HEK293 (cell line): ENCODE measurements at regions not wholly inside any gene's neighbourhood (a gene's known extent, or its start where the extent isn't known, plus 50 kb on each side); places are given as distances from the start of the nearest gene placed in this dataset.
"Not testable (repeated sequence)": the region's sequence is repeated elsewhere in the genome, so short reads cannot be mapped to it uniquely, and the experiment has no call there.

Experiments
- CTCF ChIA-PET: fragments of 350-600 bp; formaldehyde crosslinking; extraction: SDS; loops from one replicate; lab custom pipeline; 2021; ENCODE audit warnings: antibody characterized with exemption; lab: Yijun Ruan, JAX
- POLR2A ChIA-PET: fragments of 300-600 bp; formaldehyde crosslinking; extraction: SDS; loops from one replicate; lab custom pipeline; 2020; ENCODE audit warnings: antibody characterized with exemption, inconsistent platforms; lab: Yijun Ruan, JAX
- H3K27ac ChIP-seq: fragments of 200-500 bp; sonication (Bioruptor generic); 2 replicates; pipeline ENCODE4 v1.5.1; 2014; ENCODE audit warnings: low read depth, low read length, control low read depth, inconsistent platforms; ENCODE audit errors: extremely low read depth
- H3K36me3 ChIP-seq, 2 experiments: fragments of 200-500 bp in 1 of 2; sonication (Bioruptor generic) in 1 of 2; 1 replicate in 1 of 2; 2 replicates in 1 of 2; pipeline ENCODE4 v1.5.1; 2014 to 2017; ENCODE audit warnings: inconsistent platforms in 2 of 2, low read length in 2 of 2; ENCODE audit not compliant: control insufficient read depth in 2 of 2, insufficient read depth in 1 of 2
- H3K4me1 ChIP-seq: fragments of 200-500 bp; sonication (Bioruptor generic); 2 replicates; pipeline ENCODE4 v1.5.1; 2014; ENCODE audit warnings: mild to moderate bottlenecking, low read length, inconsistent platforms; ENCODE audit not compliant: control insufficient read depth, insufficient read depth
- H3K4me3 ChIP-seq: 2 replicates; pipeline ENCODE4 v1.5.1; 2011; ENCODE audit warnings: low read depth, mild to moderate bottlenecking, control low read depth, low read length, moderate library complexity
- H3K9me3 ChIP-seq: fragments of 200-500 bp; sonication (Bioruptor generic); 2 replicates; pipeline ENCODE4 v1.5.1; 2014; ENCODE audit warnings: low read depth, low read length, inconsistent platforms; ENCODE audit not compliant: control insufficient read depth, insufficient read depth
- BCL11A ChIP-seq: fragments of 450-650 bp; formaldehyde crosslinking; IDR thresholded peaks from 2 replicates; pipeline ENCODE4 v1.5.1; 2016; ENCODE audit warnings: low read depth, missing biosample characterization, missing genetic modification characterization
- GLIS1 ChIP-seq: fragments of 450-650 bp; formaldehyde crosslinking; IDR thresholded peaks from 2 replicates; pipeline ENCODE4 v1.5.1; 2016; ENCODE audit warnings: missing biosample characterization, missing genetic modification characterization
- GLIS2 ChIP-seq: fragments of 450-650 bp; formaldehyde crosslinking; IDR thresholded peaks from 2 replicates; pipeline ENCODE4 v1.5.1; 2016; ENCODE audit warnings: missing biosample characterization, missing genetic modification characterization
- KLF1 ChIP-seq: fragments of 450-650 bp; formaldehyde crosslinking; IDR thresholded peaks from 2 replicates; pipeline ENCODE4 v1.5.1; 2016; ENCODE audit warnings: missing biosample characterization, missing genetic modification characterization
- SETDB1 ChIP-seq: IDR thresholded peaks from one replicate; pipeline ENCODE4 v1.6.1; 2017; ENCODE audit warnings: mild to moderate bottlenecking, low read length, moderate library complexity, mixed read lengths; ENCODE audit not compliant: insufficient read length
- SP7 ChIP-seq: fragments of 450-650 bp; formaldehyde crosslinking; IDR thresholded peaks from 2 replicates; pipeline ENCODE4 v1.5.1; 2016; ENCODE audit warnings: missing biosample characterization, missing genetic modification characterization
- ZBTB1 ChIP-seq: fragments of 450-650 bp; formaldehyde crosslinking; IDR thresholded peaks from 2 replicates; pipeline ENCODE4 v1.5.1; 2016; ENCODE audit warnings: missing biosample characterization, missing genetic modification characterization
- ZBTB8A ChIP-seq: fragments of 450-650 bp; formaldehyde crosslinking; IDR thresholded peaks from 2 replicates; pipeline ENCODE4 v1.5.1; 2016; ENCODE audit warnings: missing biosample characterization, missing genetic modification characterization
- ZFHX2 ChIP-seq: fragments of 450-650 bp; formaldehyde crosslinking; conservative IDR thresholded peaks from 2 replicates; pipeline ENCODE4 v1.5.1; 2016; ENCODE audit warnings: missing biosample characterization, missing genetic modification characterization
- ZNF138 ChIP-seq: fragments of 450-650 bp; formaldehyde crosslinking; IDR thresholded peaks from 2 replicates; pipeline ENCODE4 v1.5.1; 2016; ENCODE audit warnings: missing biosample characterization, missing genetic modification characterization, borderline replicate concordance
- ZNF140 ChIP-seq: fragments of 450-650 bp; formaldehyde crosslinking; IDR thresholded peaks from 2 replicates; pipeline ENCODE4 v1.5.1; 2016; ENCODE audit warnings: missing biosample characterization, missing genetic modification characterization
- ZNF248 ChIP-seq: fragments of 450-650 bp; formaldehyde crosslinking; IDR thresholded peaks from 2 replicates; pipeline ENCODE4 v1.5.1; 2017; ENCODE audit warnings: missing biosample characterization, missing genetic modification characterization
- ZNF266 ChIP-seq: fragments of 450-650 bp; formaldehyde crosslinking; IDR thresholded peaks from 2 replicates; pipeline ENCODE4 v1.5.1; 2016; ENCODE audit warnings: missing biosample characterization, missing genetic modification characterization, low read depth
- ZNF292 ChIP-seq: fragments of 450-650 bp; formaldehyde crosslinking; IDR thresholded peaks from 2 replicates; pipeline ENCODE4 v1.5.1; 2016; ENCODE audit warnings: low read depth, missing biosample characterization, missing genetic modification characterization, borderline replicate concordance
- ZNF350 ChIP-seq: fragments of 450-650 bp; formaldehyde crosslinking; IDR thresholded peaks from 2 replicates; pipeline ENCODE4 v1.5.0; 2017; ENCODE audit warnings: missing biosample characterization, mild to moderate bottlenecking, missing genetic modification characterization
- ZNF473 ChIP-seq: fragments of 450-650 bp; formaldehyde crosslinking; IDR thresholded peaks from 2 replicates; pipeline ENCODE4 v1.5.1; 2017; ENCODE audit warnings: missing biosample characterization, missing genetic modification characterization
- ZNF48 ChIP-seq: fragments of 450-650 bp; formaldehyde crosslinking; IDR thresholded peaks from 2 replicates; pipeline ENCODE4 v1.5.1; 2016; ENCODE audit warnings: missing biosample characterization, missing genetic modification characterization
- ZNF548 ChIP-seq: fragments of 450-650 bp; formaldehyde crosslinking; IDR thresholded peaks from 2 replicates; pipeline ENCODE4 v1.5.1; 2016; ENCODE audit warnings: missing biosample characterization, missing genetic modification characterization
- ZNF555 ChIP-seq: fragments of 450-650 bp; formaldehyde crosslinking; conservative IDR thresholded peaks from 2 replicates; pipeline ENCODE4 v1.5.1; 2017; ENCODE audit warnings: missing biosample characterization, mild to moderate bottlenecking, missing genetic modification characterization, inconsistent platforms
- ZNF558 ChIP-seq: fragments of 450-650 bp; formaldehyde crosslinking; IDR thresholded peaks from 2 replicates; pipeline ENCODE4 v1.5.1; 2016; ENCODE audit warnings: missing biosample characterization, missing genetic modification characterization
- ZNF658 ChIP-seq: fragments of 450-650 bp; formaldehyde crosslinking; IDR thresholded peaks from 2 replicates; pipeline ENCODE4; 2016; ENCODE audit warnings: missing biosample characterization, missing genetic modification characterization
- ZNF707 ChIP-seq: fragments of 450-650 bp; formaldehyde crosslinking; IDR thresholded peaks from 2 replicates; pipeline ENCODE4 v1.5.1; 2016; ENCODE audit warnings: missing biosample characterization, missing genetic modification characterization
- TF ChIP-seq, protein P1 (sequence below): fragments of 450-650 bp; formaldehyde crosslinking; IDR thresholded peaks from 2 replicates; pipeline ENCODE4 v1.5.1; 2016; ENCODE audit warnings: missing biosample characterization, missing genetic modification characterization

DNA sequence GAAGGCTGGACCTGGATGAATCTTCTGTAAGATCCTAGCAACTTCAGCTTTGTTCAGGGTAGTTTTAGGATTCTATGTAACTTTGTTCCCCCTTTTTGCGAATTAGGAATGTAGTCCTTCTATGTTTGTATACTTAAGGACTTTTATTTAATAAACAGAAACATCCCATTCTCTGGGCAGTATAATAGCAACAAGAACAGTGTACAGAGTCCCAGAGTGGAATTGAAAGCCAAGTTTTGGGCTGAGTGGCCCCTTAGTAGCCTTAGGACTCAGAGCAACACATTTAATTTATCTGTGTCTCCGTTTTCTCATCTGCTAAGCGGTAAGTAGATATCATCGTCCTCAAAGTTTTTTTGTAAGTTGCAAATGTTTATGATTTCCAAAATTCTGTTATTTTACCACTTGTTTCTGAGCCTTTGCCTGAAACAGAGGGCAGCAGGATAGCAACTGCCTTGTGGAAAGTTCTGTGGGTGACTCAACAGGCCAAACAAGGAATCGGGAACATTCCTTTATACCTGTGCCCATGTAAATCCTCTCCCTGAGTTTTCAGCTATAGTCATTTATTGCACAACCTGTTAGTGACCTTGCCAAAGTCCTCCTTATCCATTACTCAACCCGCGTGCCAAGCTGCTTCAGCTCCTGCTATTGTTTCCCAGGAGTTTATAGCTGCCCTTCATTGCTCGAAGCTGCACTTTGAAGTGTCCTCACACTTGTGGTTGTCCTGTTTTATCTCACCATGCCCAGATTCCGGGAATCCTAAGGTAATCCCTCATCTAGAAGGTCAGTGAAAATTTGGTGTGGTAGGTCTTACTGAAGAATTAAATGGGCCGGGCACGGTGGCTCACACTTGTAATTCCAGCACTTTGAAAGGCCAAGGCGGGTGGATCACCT, 199.1 kb upstream of the AHR start:
- TF ChIP-seq ZNF140 (no peak), SETDB1 (no peak), ZNF558 (no peak), ZNF138 (tag by site-specific recombination) (no peak), ZNF548 (tag by site-specific recombination) (no peak), ZNF707 (no peak), ZBTB8A (tag by site-specific recombination) (no peak), KLF1 (tag by site-specific recombination) (no peak), GLIS2 (no peak), ZNF350 (tag by site-specific recombination) (no peak), ZNF248 (tag by site-specific recombination) (no peak), ZNF658 (tag by site-specific recombination) (no peak), ZNF292 (tag by site-specific recombination) (no peak), ZBTB1 (no peak), SP7 (tag by site-specific recombination) (no peak), ZNF555 (tag by site-specific recombination) (no peak), ZNF473 (tag by site-specific recombination) (no peak), BCL11A (tag by site-specific recombination) (no peak)
- ChIA-PET POLR2A (no interaction called here), CTCF (no interaction called here)
- Histone ChIP-seq H3K27ac (no peak overlapping the region), H3K36me3 (no peaks in the 10 kb centered on the region), H3K4me1 (no peaks in the 10 kb centered on the region), H3K4me3 (no peak overlapping the region), H3K9me3 (no peaks in the 10 kb centered on the region)

DNA sequence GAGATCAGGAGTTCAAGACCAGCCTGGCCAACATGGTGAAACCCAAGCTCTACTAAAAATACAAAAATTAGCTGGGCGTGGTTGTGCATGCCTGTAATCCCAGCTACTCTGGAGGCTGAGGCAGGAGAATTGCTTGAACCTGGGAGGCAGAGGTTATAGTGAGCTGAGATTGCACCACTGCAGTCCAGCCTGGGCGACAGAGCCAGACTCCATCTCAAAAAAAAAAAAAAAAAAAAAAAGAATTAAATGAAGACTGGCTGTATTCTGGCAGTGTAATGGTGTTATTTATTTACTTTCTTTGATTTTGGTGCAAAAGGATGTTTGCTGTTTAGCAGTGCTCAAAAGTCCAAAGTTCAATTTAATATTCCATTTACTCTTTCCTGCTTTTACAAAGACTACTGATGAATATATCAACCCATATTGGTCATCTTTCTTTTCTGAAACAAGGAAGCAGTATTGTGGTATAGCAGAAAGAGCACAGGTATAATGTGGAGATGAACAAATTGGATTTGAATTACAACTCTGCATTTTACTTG, 198.4 kb upstream of the AHR start:
- CTCF ChIA-PET, H3K4me1 ChIP-seq, H3K4me3 ChIP-seq, H3K36me3 ChIP-seq, H3K9me3 ChIP-seq, H3K27ac ChIP-seq, POLR2A ChIA-PET: not testable (repeated sequence)

DNA sequence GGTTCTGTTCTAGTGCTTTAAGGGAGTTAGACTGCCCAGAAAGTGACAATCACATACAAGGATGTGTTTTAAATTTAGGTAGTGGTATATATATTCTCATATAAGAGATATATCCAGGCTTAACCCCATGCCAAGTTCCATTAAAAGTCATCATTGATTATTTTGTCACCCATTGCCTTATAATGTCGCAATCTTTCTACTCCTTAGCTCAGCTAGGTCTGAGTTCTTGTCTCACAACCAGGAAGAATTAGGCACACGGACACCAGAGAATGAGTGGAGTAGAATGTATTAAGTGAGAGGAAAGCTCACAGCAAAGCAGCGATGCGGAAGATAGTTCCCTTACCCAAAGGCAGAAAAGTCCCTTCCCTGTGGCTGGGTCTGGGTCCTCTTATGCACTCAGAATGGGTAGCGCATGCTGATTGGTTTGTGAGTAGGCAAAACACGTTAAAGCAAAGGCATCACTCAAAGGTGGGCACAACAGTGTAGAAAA, 197.2 kb upstream of the AHR start:
- Histone ChIP-seq H3K4me3 (no peak overlapping the region), H3K4me1 (no peaks in the 10 kb centered on the region), H3K27ac (no peak overlapping the region), H3K9me3 (no peaks in the 10 kb centered on the region), H3K36me3 (no peaks in the 10 kb centered on the region)
- TF ChIP-seq ZFHX2 (tag by site-specific recombination) (no peak), ZNF266 (tag by site-specific recombination) (no peak), SETDB1 (peak; percentile 36), ZNF48 (tag by site-specific recombination) (no peak), GLIS1 (no peak), BCL11A (tag by site-specific recombination) (no peak)
- TF ChIP-seq, protein P1, sequence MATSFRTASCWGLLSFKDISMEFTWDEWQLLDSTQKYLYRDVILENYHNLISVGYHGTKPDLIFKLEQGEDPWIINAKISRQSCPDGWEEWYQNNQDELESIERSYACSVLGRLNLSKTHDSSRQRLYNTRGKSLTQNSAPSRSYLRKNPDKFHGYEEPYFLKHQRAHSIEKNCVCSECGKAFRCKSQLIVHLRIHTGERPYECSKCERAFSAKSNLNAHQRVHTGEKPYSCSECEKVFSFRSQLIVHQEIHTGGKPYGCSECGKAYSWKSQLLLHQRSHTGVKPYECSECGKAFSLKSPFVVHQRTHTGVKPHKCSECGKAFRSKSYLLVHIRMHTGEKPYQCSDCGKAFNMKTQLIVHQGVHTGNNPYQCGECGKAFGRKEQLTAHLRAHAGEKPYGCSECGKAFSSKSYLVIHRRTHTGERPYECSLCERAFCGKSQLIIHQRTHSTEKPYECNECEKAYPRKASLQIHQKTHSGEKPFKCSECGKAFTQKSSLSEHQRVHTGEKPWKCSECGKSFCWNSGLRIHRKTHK (tag by site-specific recombination): no peak
- POLR2A ChIA-PET: no interaction called here
- CTCF ChIA-PET: no interaction called here
